H9 (cell line): ENCODE measurements at regions not wholly inside any gene's neighbourhood (a gene's known extent, or its start where the extent isn't known, plus 50 kb on each side); places are given as distances from the start of the nearest gene placed in this dataset.
"Not testable (repeated sequence)": the region's sequence is repeated elsewhere in the genome, so short reads cannot be mapped to it uniquely, and the experiment has no call there.

Source experiments
- DNase-seq: peaks from one replicate; pipeline ENCODE4 v3.0.0-alpha.2; 2017
- H2AFZ ChIP-seq: one replicate; pipeline ENCODE4 v1.6.1; 2013; ENCODE audit warnings: mild to moderate bottlenecking, low read length, control low read depth, moderate library complexity
- H2AK5ac ChIP-seq: 2 replicates; pipeline ENCODE4 v1.6.1; 2013; ENCODE audit warnings: low read length, control low read depth, mixed read lengths; ENCODE audit not compliant: insufficient read length
- H2BK120ac ChIP-seq: one replicate; pipeline ENCODE4 v1.6.1; 2013; ENCODE audit warnings: low read depth, mild to moderate bottlenecking, low read length, control low read depth, inconsistent platforms; ENCODE audit not compliant: poor library complexity, severe bottlenecking
- H2BK12ac ChIP-seq: 2 replicates; pipeline ENCODE4 v1.6.1; 2013; ENCODE audit warnings: low read length, control low read depth, mixed read lengths, low read depth; ENCODE audit not compliant: insufficient read length
- H2BK15ac ChIP-seq: 2 replicates; pipeline ENCODE4 v1.6.1; 2013; ENCODE audit warnings: low read depth, low read length, control low read depth
- H2BK20ac ChIP-seq: one replicate; pipeline ENCODE4 v1.6.1; 2013; ENCODE audit warnings: low read depth, mild to moderate bottlenecking, low read length, control low read depth, inconsistent platforms; ENCODE audit not compliant: poor library complexity, severe bottlenecking
- H2BK5ac ChIP-seq: 2 replicates; pipeline ENCODE4 v1.6.1; 2013; ENCODE audit warnings: low read length, control low read depth, mixed read lengths; ENCODE audit not compliant: insufficient read length
- H3K14ac ChIP-seq: 2 replicates; pipeline ENCODE4 v1.6.1; 2013; ENCODE audit warnings: low read length, control low read depth; ENCODE audit not compliant: insufficient read depth
- H3K18ac ChIP-seq: 2 replicates; pipeline ENCODE4 v1.6.1; 2013; ENCODE audit warnings: low read depth, mild to moderate bottlenecking, mixed read lengths, low read length, control low read depth; ENCODE audit not compliant: insufficient read length
- H3K23ac ChIP-seq: 2 replicates; pipeline ENCODE4 v1.6.1; 2013; ENCODE audit warnings: low read length, control low read depth, mixed read lengths, low read depth; ENCODE audit not compliant: insufficient read length
- H3K23me2 ChIP-seq: 2 replicates; pipeline ENCODE4 v1.6.1; 2013; ENCODE audit warnings: low read depth, mild to moderate bottlenecking, mixed read lengths, low read length, control low read depth; ENCODE audit not compliant: insufficient read length, poor library complexity, severe bottlenecking
- H3K27ac ChIP-seq: 2 replicates; pipeline ENCODE4 v1.5.1; 2013; ENCODE audit warnings: low read length, control low read depth, mixed read lengths, low read depth; ENCODE audit not compliant: insufficient read length
- H3K27me3 ChIP-seq: 2 replicates; pipeline ENCODE4 v1.6.1; 2013; ENCODE audit warnings: low read length, control low read depth, inconsistent platforms; ENCODE audit not compliant: insufficient read depth
- H3K4ac ChIP-seq: 2 replicates; pipeline ENCODE4 v1.6.1; 2013; ENCODE audit warnings: low read depth, mild to moderate bottlenecking, control low read depth, inconsistent platforms, low read length, moderate library complexity
- H3K4me1 ChIP-seq: 2 replicates; pipeline ENCODE4 v1.6.1; 2013; ENCODE audit warnings: low read length, control low read depth, inconsistent platforms; ENCODE audit not compliant: insufficient read depth
- H3K4me2 ChIP-seq: 2 replicates; pipeline ENCODE4 v1.6.1; 2013; ENCODE audit warnings: low read length, control low read depth, mixed read lengths; ENCODE audit not compliant: insufficient read length, insufficient read depth
- H3K56ac ChIP-seq: 2 replicates; pipeline ENCODE4 v1.6.1; 2013; ENCODE audit warnings: low read depth, mild to moderate bottlenecking, mixed read lengths, low read length, control low read depth; ENCODE audit not compliant: insufficient read length
- H3K79me1 ChIP-seq: 2 replicates; pipeline ENCODE4 v1.6.1; 2013; ENCODE audit warnings: low read depth, mild to moderate bottlenecking, moderate library complexity, low read length, control low read depth, inconsistent platforms; ENCODE audit not compliant: insufficient read depth, poor library complexity, severe bottlenecking
- H3K79me2 ChIP-seq: 2 replicates; pipeline ENCODE4 v1.6.1; 2013; ENCODE audit warnings: low read length, control low read depth, inconsistent platforms; ENCODE audit not compliant: insufficient read depth
- H3K9ac ChIP-seq: 2 replicates; pipeline ENCODE4 v1.6.1; 2013; ENCODE audit warnings: low read length, control low read depth, mixed read lengths; ENCODE audit not compliant: insufficient read length; ENCODE audit errors: extremely low read depth
- H3K9me3 ChIP-seq: one replicate; pipeline ENCODE4 v1.6.1; 2013; ENCODE audit warnings: low read depth, low read length, inconsistent platforms; ENCODE audit not compliant: control insufficient read depth
- H3T11ph ChIP-seq: one replicate; pipeline ENCODE4 v1.6.1; 2013; ENCODE audit warnings: mild to moderate bottlenecking, low read length, control low read depth, inconsistent platforms
- H4K20me1 ChIP-seq: one replicate; pipeline ENCODE4 v1.6.1; 2013; ENCODE audit not compliant: control insufficient read depth, insufficient read length, insufficient read depth
- H4K5ac ChIP-seq: 2 replicates; pipeline ENCODE4 v1.6.1; 2013; ENCODE audit warnings: low read depth, mild to moderate bottlenecking, mixed read lengths, low read length, control low read depth; ENCODE audit not compliant: insufficient read length
- H4K8ac ChIP-seq: replicated peaks from 2 replicates; pipeline ENCODE4 v1.6.1; 2013; ENCODE audit warnings: low read length, control low read depth, mixed read lengths, low read depth; ENCODE audit not compliant: insufficient read length
- H4K91ac ChIP-seq: 2 replicates; pipeline ENCODE4 v1.6.1; 2013; ENCODE audit warnings: low read depth, mild to moderate bottlenecking, moderate library complexity, mixed read lengths, low read length, control low read depth; ENCODE audit not compliant: insufficient read length
- H3K27ac Mint-ChIP-seq, 3 experiments: 2 replicates in 2 of 3; 3 replicates in 1 of 3; pipeline ENCODE4 v1.8.0; 2020 to 2021; ENCODE audit warnings: mixed read lengths in 3 of 3, mild to moderate bottlenecking in 1 of 3, moderate library complexity in 1 of 3
- H3K27me3 Mint-ChIP-seq: 2 replicates; pipeline ENCODE4 v1.8.0; 2021; ENCODE audit warnings: low read depth, mild to moderate bottlenecking, moderate library complexity, mixed read lengths
- H3K36me3 Mint-ChIP-seq, 3 experiments: 2 replicates in 2 of 3; 3 replicates in 1 of 3; pipeline ENCODE4 v1.8.0; 2020 to 2021; ENCODE audit warnings: low read depth in 3 of 3, mixed read lengths in 3 of 3; ENCODE audit not compliant: insufficient read depth in 1 of 3
- H3K4me1 Mint-ChIP-seq, 2 experiments: 2 replicates each; pipeline ENCODE4 v1.8.0; 2020; ENCODE audit warnings: mixed read lengths in 2 of 2
- H3K4me3 Mint-ChIP-seq, 2 experiments: 2 replicates in 1 of 2; 3 replicates in 1 of 2; pipeline ENCODE4 v1.8.0; 2020 to 2021; ENCODE audit warnings: mild to moderate bottlenecking in 2 of 2, mixed read lengths in 2 of 2, moderate library complexity in 1 of 2
- H3K9me3 Mint-ChIP-seq, 2 experiments: 2 replicates in 1 of 2; 3 replicates in 1 of 2; pipeline ENCODE4 v1.8.0; 2020; ENCODE audit warnings: mild to moderate bottlenecking in 2 of 2, mixed read lengths in 2 of 2, moderate library complexity in 1 of 2
- WGBS: extraction: QIAGEN DNeasy Blood & Tissue Kit; methylation state at CpG from one replicate; pipeline ENCODE4 v1.1.7; 2013; ENCODE audit warnings: missing lambda C conversion rate, low lambda C conversion rate, mixed read lengths; ENCODE audit not compliant: insufficient read length; ENCODE audit errors: extremely low coverage; 5-methylcytosine and 5-hydroxymethylcytosine counted together

GRCh38 chr16:33980736-33981135 is 521.3 kb downstream of the TP53TG3F start:
- H3K56ac ChIP-seq, H3K79me1 ChIP-seq, H2AK5ac ChIP-seq, H4K20me1 ChIP-seq, H3K9ac ChIP-seq, H2BK120ac ChIP-seq, H3K4me1 ChIP-seq, H2BK5ac ChIP-seq, H3K27ac ChIP-seq, H2AFZ ChIP-seq, H3K4ac ChIP-seq, H3K79me2 ChIP-seq, H3K27ac Mint-ChIP-seq, H3K36me3 Mint-ChIP-seq, H2BK12ac ChIP-seq, H3K23ac ChIP-seq, H4K5ac ChIP-seq, H3T11ph ChIP-seq, H3K4me2 ChIP-seq, DNase-seq, H3K27me3 Mint-ChIP-seq, H3K9me3 ChIP-seq, H2BK20ac ChIP-seq, H3K9me3 Mint-ChIP-seq, H4K8ac ChIP-seq, H3K4me3 Mint-ChIP-seq, H3K4me1 Mint-ChIP-seq, H4K91ac ChIP-seq, H2BK15ac ChIP-seq, H3K23me2 ChIP-seq, H3K14ac ChIP-seq, H3K27me3 ChIP-seq, H3K18ac ChIP-seq: not testable (repeated sequence)
- no CpG with 5 or more reads among the region's 8 CpGs for WGBS

GRCh38 chr16:33984428-33984827 is 525.0 kb downstream of the TP53TG3F start:
- not testable (repeated sequence) for H3K9me3 ChIP-seq, H3K27me3 ChIP-seq, H2BK20ac ChIP-seq, H3K27me3 Mint-ChIP-seq, H3K27ac ChIP-seq, H3K79me2 ChIP-seq, H3K18ac ChIP-seq, H2BK15ac ChIP-seq, H2BK120ac ChIP-seq, H3K9ac ChIP-seq, H3K4me2 ChIP-seq, H3K4ac ChIP-seq, H2BK5ac ChIP-seq, H3K56ac ChIP-seq, H4K8ac ChIP-seq, H2AFZ ChIP-seq, DNase-seq, H3K23me2 ChIP-seq, H4K20me1 ChIP-seq, H3T11ph ChIP-seq, H3K36me3 Mint-ChIP-seq, H3K4me1 Mint-ChIP-seq, H3K23ac ChIP-seq, H3K9me3 Mint-ChIP-seq, H2AK5ac ChIP-seq, H3K14ac ChIP-seq, H2BK12ac ChIP-seq, H4K5ac ChIP-seq, H3K79me1 ChIP-seq, H3K4me1 ChIP-seq, H4K91ac ChIP-seq, H3K4me3 Mint-ChIP-seq, H3K27ac Mint-ChIP-seq
- no CpG with 5 or more reads among the region's 5 CpGs for WGBS
